ELF-1 (cell line): ENCODE measurements at regions not wholly inside any gene's neighbourhood (a gene's known extent, or its start where the extent isn't known, plus 50 kb on each side); places are given as distances from the start of the nearest gene placed in this dataset.
"Not testable (repeated sequence)": the region's sequence is repeated elsewhere in the genome, so short reads cannot be mapped to it uniquely, and the experiment has no call there.

ENCODE experiments used
- DNase-seq: peaks from one replicate; pipeline ENCODE4 v3.0.0-alpha.2; 2016; ENCODE audit warnings: low read depth, low spot score

DNA sequence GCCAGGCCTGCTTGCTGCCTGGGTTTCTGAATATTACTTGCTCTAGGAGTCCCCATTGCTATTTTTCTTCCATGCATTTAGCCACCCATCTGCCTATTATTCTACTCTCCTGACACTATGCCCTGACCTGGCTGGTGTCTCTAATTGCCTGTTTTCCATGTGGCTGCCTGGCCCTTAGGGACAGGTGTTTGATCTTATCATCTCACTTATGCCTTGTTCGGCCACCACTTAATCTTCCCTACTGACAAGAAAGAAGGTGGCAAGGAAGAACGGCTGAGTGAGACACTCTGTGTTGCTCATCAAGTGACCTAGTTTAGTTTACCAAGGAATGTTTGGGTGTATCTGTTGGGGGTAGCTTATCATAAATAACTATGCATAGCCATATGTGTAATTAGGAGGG is 50.4 kb upstream of the RAPH1 start:
- peak; percentile 75 for DNase-seq

DNA sequence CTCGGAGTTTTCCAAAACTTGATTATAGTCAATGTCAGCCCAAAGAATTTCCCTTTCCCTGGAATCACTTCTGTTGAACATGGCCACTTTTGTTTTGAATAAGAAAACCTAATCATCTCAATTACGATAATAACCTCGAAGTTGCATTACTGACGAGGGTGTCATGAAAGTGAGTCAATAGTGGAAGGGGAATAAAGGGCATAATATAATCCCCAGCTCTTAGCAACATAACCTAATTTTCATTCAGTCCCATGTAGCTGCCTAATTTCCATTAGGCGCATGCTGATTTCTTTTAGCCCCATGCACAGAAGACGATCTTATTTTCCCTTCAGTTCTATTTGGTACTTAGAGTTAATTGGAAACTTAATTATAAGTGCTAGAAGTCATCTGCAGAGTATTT is 51.1 kb upstream of the RAPH1 start:
- DNase-seq, result no peak

GRCh38 chr2:203586696-203587095 is 51.6 kb upstream of the RAPH1 start:
- DNase-seq, result peak; percentile 13

DNA sequence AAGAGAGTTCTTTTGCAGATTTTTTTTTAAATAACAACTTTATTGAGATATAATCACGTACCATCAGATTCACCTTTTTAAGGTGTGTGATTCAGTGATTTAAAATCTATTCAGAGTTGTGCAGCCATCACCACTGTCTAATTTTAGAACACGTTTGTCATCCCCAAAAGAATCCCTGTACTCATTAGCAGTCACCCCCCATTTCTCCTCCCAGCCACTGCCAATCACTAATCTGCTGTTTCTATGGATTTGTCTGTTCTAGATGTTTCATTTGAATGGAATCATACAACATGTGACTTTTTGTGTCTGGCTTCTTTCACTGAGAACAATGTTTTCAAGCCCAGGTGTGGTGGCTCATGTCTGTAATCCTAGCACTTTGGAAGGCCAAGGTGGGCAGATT is 55.4 kb upstream of the RAPH1 start:
- DNase-seq, result no peak

DNA sequence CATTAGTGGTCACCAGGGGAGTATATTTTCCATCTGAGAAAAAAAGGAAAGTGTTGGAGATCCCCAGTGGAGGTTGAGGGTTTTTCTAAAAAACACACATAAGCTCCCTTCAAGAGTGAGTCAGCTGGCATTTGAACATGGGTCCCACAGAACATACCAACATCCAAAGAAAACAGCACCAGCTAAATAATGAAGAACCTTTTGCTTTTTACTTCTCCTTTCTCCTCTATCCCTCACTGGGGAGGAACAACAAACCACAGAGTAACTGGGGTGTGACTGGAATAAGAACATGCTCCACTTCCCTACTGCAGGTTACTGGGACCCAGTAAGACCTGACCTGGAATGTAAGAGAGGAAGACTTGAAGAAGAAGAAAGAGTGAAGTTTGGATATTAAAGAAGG is 56.5 kb upstream of the RAPH1 start:
- no peak for DNase-seq

DNA sequence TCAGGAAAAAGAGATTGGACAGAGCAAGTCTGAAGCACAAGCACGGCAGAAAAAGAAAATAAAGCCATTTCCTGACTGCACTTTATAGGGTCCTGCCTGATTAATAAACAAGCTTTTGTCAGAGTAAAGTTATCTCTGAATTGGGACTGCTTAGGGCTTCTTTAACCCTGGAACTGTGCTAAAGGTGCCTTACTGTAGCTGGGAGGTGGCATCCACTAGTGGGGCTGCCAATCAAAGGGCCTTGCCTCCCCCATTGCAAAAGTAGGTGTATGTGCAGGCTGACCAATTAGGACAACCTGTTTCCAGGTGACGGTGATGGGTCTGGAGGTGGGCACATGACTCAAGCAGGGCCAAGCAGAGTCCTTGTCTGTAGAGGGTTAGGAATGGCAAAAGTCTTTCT is 57.4 kb upstream of the RAPH1 start:
- no peak for DNase-seq

- DNase-seq, result no peak
Measured at GRCh38 chr2:203594541-203594940, 59.4 kb upstream of the RAPH1 start.

DNA sequence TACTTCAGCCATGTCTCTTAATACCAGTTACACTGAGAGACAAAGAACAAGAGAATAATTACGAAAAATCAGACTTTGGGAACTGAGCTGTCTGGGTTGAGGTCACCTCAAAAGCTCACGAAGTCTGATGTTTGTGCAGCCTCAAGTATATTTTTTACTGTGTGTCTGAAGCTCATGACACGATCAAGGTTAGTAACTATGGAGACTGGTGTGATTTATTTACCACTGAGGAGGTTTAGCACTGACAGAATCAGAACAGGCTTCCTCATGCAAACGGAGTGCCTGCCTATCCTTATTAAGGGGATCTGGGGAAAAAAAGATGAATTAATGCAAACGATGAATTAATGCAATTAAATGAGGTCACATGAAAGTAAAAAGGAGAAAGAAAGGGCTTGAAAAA is 61.1 kb upstream of the RAPH1 start:
- DNase-seq, result no peak

GRCh38 chr2:203599509-203599908 is 64.4 kb upstream of the RAPH1 start:
- DNase-seq, result no peak

GRCh38 chr2:203600286-203600685 is 65.2 kb upstream of the RAPH1 start:
- DNase-seq, result peak; percentile 71

GRCh38 chr2:203603456-203604389 is 68.6 kb upstream of the RAPH1 start:
- no peak for DNase-seq

GRCh38 chr2:203605302-203605701 is 70.2 kb upstream of the RAPH1 start:
- no peak for DNase-seq

GRCh38 chr2:203606051-203606450 is 71.0 kb upstream of the RAPH1 start:
- DNase-seq, result no peak

DNA sequence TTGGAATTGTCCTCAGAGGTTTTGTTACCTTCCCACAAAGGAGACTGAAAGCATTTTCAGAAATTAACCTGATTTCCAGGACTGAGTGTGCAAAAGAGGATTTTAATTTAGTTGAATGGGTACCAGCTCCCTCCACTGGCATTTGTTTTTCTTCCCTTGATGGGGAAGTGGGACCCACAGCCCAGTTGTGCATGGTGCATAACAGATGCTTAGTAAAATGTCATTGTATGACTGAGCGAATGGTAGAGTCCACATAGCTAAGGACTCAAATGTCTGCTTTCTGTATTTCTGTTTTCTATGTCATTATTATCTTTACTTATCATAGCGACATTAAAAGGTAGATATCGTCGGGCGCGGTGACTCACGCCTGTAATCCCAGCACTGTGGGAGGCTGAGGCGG is 75.5 kb upstream of the RAPH1 start:
- no peak for DNase-seq

- no peak for DNase-seq
Measured at GRCh38 chr2:203612246-203612645, 77.1 kb upstream of the RAPH1 start.

- no peak for DNase-seq
Measured at GRCh38 chr2:203619267-203619878, 84.3 kb upstream of the RAPH1 start.

DNA sequence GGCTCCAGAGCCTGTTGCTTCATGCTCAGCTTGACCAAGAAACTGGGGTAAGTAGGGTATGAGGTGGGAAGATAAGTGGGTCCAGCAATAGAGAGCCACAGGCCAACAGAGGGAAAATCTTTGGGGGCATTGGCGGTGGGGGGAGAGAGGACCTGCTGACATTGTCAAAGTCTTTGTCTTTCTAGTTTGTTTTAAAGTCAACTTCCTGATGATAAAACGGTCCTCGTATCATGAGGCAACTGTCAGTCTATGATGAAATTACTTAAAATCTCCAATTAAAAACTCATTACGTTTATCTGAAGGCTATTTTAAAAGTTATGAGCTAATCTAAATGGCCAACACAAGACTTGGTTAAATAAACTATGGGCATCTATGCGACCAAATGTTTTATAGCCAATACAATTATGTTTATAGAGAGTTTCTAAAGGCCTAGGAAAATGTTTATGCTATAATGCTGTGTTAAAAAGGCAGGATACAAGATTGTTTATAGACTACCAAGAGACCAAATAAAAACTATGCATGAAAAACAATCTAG is 84.4 kb upstream of the CD28 start:
- no peak for DNase-seq

DNA sequence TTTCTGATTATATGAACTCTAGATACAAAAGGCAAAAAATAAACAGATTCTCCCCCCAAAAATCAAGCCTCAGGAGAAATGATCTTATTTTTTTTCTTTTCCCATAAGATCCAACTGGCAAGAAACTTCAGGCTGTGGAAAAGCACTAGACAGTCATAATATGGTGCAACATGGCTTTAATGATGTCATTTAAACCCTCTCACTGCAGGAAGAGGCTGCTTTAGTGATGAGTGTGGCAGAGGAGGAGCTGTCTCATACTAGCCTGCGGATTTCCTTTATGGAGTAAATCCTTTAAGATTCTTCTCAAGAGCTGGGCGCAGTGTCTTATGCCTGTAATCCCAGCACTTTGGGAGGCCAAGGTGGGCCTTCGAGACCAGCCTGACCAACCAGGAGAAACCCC is 83.3 kb upstream of the CD28 start:
- peak; percentile 26 for DNase-seq

DNA sequence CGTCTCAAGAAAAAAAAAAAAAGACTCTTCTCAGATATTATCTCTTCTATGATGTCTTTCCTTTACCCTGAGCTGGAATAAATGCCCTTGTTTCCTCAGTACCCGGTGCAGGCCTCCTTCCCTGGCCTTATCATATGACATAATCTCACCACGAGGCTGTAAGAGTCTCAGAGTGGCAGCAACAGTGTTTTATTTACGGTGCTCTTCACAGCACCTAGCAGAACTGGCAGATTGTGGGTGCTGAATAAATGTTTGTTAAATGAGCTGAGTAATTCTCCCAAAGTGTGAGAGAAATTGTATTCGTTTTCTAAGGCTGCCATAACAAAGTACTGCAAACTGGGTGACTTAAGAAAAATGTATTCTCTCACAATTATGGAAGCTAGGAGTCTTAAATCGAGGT is 82.8 kb upstream of the CD28 start:
- DNase-seq, result no peak

- no peak for DNase-seq
Measured at GRCh38 chr2:203625701-203626100, 80.7 kb upstream of the CD28 start.

GRCh38 chr2:203626247-203626646 is 80.2 kb upstream of the CD28 start:
- DNase-seq, result not testable (repeated sequence)

- no peak for DNase-seq
Measured at GRCh38 chr2:203626952-203627681, 79.3 kb upstream of the CD28 start.
